Gastrocnemius medialis (tissue), 4 donors: ENCODE measurements at regions not wholly inside any gene's neighbourhood (a gene's known extent, or its start where the extent isn't known, plus 50 kb on each side); places are given as distances from the start of the nearest gene placed in this dataset.

Experiments used
- CTCF ChIP-seq, 5 experiments: fragments of 450-650 bp in 3 of 5; fragments of 200-600 bp in 2 of 5; sonication (generic) in 2 of 5; IDR thresholded peaks in 4 of 5; conservative IDR thresholded peaks in 1 of 5; 1 replicate in 4 of 5; 2 replicates in 1 of 5; pipeline ENCODE4 v1.5.1; 2016 to 2019; ENCODE audit warnings: antibody characterized with exemption in 5 of 5, mild to moderate bottlenecking in 3 of 5, moderate library complexity in 3 of 5
- POLR2A ChIP-seq, 2 donors: fragments of 450-650 bp; IDR thresholded peaks; one replicate each; pipeline ENCODE4 v1.6.1; 2017; ENCODE audit warnings: antibody characterized with exemption in 2 of 2, mild to moderate bottlenecking in 2 of 2, moderate library complexity in 2 of 2

- TF ChIP-seq CTCF (IDR thresholded peaks at IDR 0.05 in 4 of 5, conservative IDR thresholded peaks at IDR 0.05 in 1 of 5), result no peak
- TF ChIP-seq POLR2A (IDR thresholded peaks at IDR 0.05), result no peak
Measured at GRCh38 chr2:58853420-58853819, 612.3 kb upstream of the FANCL start.
